RPMI7951 (cell line): ENCODE measurements at regions not wholly inside any gene's neighbourhood (a gene's known extent, or its start where the extent isn't known, plus 50 kb on each side); places are given as distances from the start of the nearest gene placed in this dataset.
"Not testable (repeated sequence)": the region's sequence is repeated elsewhere in the genome, so short reads cannot be mapped to it uniquely, and the experiment has no call there.

Experiments used
- DNase-seq: peaks from one replicate; pipeline ENCODE4 v3.0.0-alpha.2; 2012; ENCODE audit warnings: low read depth

GRCh38 chr2:91742973-91743490, 3051.6 kb downstream of the RPIA start:
- not testable (repeated sequence) for DNase-seq

- DNase-seq, result not testable (repeated sequence)
These were observed 3052.4 kb downstream of the RPIA start for GRCh38 chr2:91743910-91744309.

- not testable (repeated sequence) for DNase-seq
These were observed 3053.2 kb downstream of the RPIA start for GRCh38 chr2:91744700-91745141.

- DNase-seq, result no peak
These were observed 3057.4 kb downstream of the RPIA start for GRCh38 chr2:91748902-91749301.

GRCh38 chr2:91749665-91750064, 3058.2 kb downstream of the RPIA start:
- not testable (repeated sequence) for DNase-seq

- DNase-seq, result not testable (repeated sequence)
These were observed 3068.0 kb downstream of the RPIA start for GRCh38 chr2:91759361-91759941.

- not testable (repeated sequence) for DNase-seq
These were observed 3069.2 kb downstream of the RPIA start for GRCh38 chr2:91760672-91761071.

GRCh38 chr2:91762312-91762711, 3070.8 kb downstream of the RPIA start:
- DNase-seq, result not testable (repeated sequence)

GRCh38 chr2:91763710-91764109, 3072.2 kb downstream of the RPIA start:
- not testable (repeated sequence) for DNase-seq

GRCh38 chr2:91764581-91765002, 3073.1 kb downstream of the RPIA start:
- DNase-seq, result peak; percentile 60

GRCh38 chr2:91765018-91765754, 3073.7 kb downstream of the RPIA start:
- DNase-seq, result peak; percentile 39

- DNase-seq, result peak; percentile 89
These were observed 3075.0 kb downstream of the RPIA start for GRCh38 chr2:91766349-91767048.

GRCh38 chr2:91768301-91768700, 3076.8 kb downstream of the RPIA start:
- not testable (repeated sequence) for DNase-seq

GRCh38 chr2:91768997-91769396, 3077.5 kb downstream of the RPIA start:
- not testable (repeated sequence) for DNase-seq

- DNase-seq, result not testable (repeated sequence)
These were observed 3078.6 kb downstream of the RPIA start for GRCh38 chr2:91770046-91770575.

GRCh38 chr2:91771604-91772003, 3080.1 kb downstream of the RPIA start:
- not testable (repeated sequence) for DNase-seq

GRCh38 chr2:91772240-91772937, 3080.9 kb downstream of the RPIA start:
- DNase-seq, result peak; percentile 18

GRCh38 chr2:91773810-91774209, 3082.3 kb downstream of the RPIA start:
- not testable (repeated sequence) for DNase-seq

GRCh38 chr2:91775193-91775592, 3083.7 kb downstream of the RPIA start:
- not testable (repeated sequence) for DNase-seq

GRCh38 chr2:91780324-91780723, 3088.9 kb downstream of the RPIA start:
- not testable (repeated sequence) for DNase-seq

- not testable (repeated sequence) for DNase-seq
These were observed 3061.8 kb upstream of the TEKT4 start for GRCh38 chr2:91809391-91809790.
